Trophoblast cell (in vitro differentiated cells and primary cell): ENCODE measurements at regions not wholly inside any gene's neighbourhood (a gene's known extent, or its start where the extent isn't known, plus 50 kb on each side); places are given as distances from the start of the nearest gene placed in this dataset.

Experiments used
- DNase-seq, 2 donors: peaks; one replicate each; pipeline ENCODE4 v3.0.0-alpha.2; 2016
- H2AFZ ChIP-seq: 2 replicates; pipeline ENCODE4 v1.6.1; 2013; ENCODE audit warnings: low read length, moderate library complexity, mild to moderate bottlenecking; ENCODE audit not compliant: insufficient read depth, poor library complexity
- H2AK5ac ChIP-seq: 2 replicates; pipeline ENCODE4 v1.6.1; 2013; ENCODE audit warnings: mild to moderate bottlenecking, low read length
- H2BK120ac ChIP-seq: 2 replicates; pipeline ENCODE4 v1.6.1; 2013; ENCODE audit warnings: low read length, mild to moderate bottlenecking, moderate library complexity; ENCODE audit not compliant: insufficient read depth, poor library complexity
- H2BK12ac ChIP-seq: 2 replicates; pipeline ENCODE4 v1.6.1; 2013; ENCODE audit warnings: mild to moderate bottlenecking, low read length, moderate library complexity
- H2BK5ac ChIP-seq: 2 replicates; pipeline ENCODE4 v1.6.1; 2013; ENCODE audit warnings: low read length, low read depth, moderate library complexity, mild to moderate bottlenecking; ENCODE audit not compliant: poor library complexity
- H3K14ac ChIP-seq: 2 replicates; pipeline ENCODE4 v1.6.1; 2013; ENCODE audit warnings: mild to moderate bottlenecking, low read length
- H3K18ac ChIP-seq: 2 replicates; pipeline ENCODE4 v1.6.1; 2013; ENCODE audit warnings: mild to moderate bottlenecking, low read length
- H3K23ac ChIP-seq: 2 replicates; pipeline ENCODE4 v1.6.1; 2013; ENCODE audit warnings: low read length
- H3K27ac ChIP-seq: 2 replicates; pipeline ENCODE4 v1.5.1; 2013; ENCODE audit warnings: low read depth, mild to moderate bottlenecking, inconsistent platforms, low read length, moderate library complexity
- H3K27me3 ChIP-seq: 2 replicates; pipeline ENCODE4 v1.6.1; 2013; ENCODE audit warnings: inconsistent platforms, mild to moderate bottlenecking, low read length, moderate library complexity; ENCODE audit not compliant: insufficient read depth
- H3K36me3 ChIP-seq, 2 experiments: 1 replicate in 1 of 2; 2 replicates in 1 of 2; pipeline ENCODE4 v1.6.1; 2013; ENCODE audit warnings: low read length in 2 of 2, mild to moderate bottlenecking in 2 of 2, moderate library complexity in 1 of 2; ENCODE audit not compliant: insufficient read depth in 2 of 2, control insufficient read depth in 1 of 2
- H3K4ac ChIP-seq: 2 replicates; pipeline ENCODE4 v1.6.1; 2013; ENCODE audit warnings: low read depth, mild to moderate bottlenecking, low read length, moderate library complexity
- H3K4me1 ChIP-seq, 2 experiments: 1 replicate in 1 of 2; 2 replicates in 1 of 2; pipeline ENCODE4 v1.6.1; 2013; ENCODE audit warnings: low read length in 2 of 2, mild to moderate bottlenecking in 2 of 2, moderate library complexity in 1 of 2; ENCODE audit not compliant: insufficient read depth in 2 of 2, control insufficient read depth in 1 of 2
- H3K4me2 ChIP-seq: 2 replicates; pipeline ENCODE4 v1.6.1; 2013; ENCODE audit warnings: inconsistent platforms, mild to moderate bottlenecking, low read length, moderate library complexity
- H3K4me3 ChIP-seq: 2 replicates; pipeline ENCODE4 v1.5.1; 2013; ENCODE audit warnings: mild to moderate bottlenecking, low read depth, low read length, inconsistent platforms
- H3K79me1 ChIP-seq: one replicate; pipeline ENCODE4 v1.6.1; 2013; ENCODE audit warnings: low read length
- H3K79me2 ChIP-seq: 2 replicates; pipeline ENCODE4 v1.6.1; 2013; ENCODE audit warnings: low read length, mild to moderate bottlenecking; ENCODE audit not compliant: control insufficient read depth, insufficient read depth, poor library complexity
- H3K9ac ChIP-seq: 2 replicates; pipeline ENCODE4 v1.6.1; 2013; ENCODE audit warnings: mild to moderate bottlenecking, low read length
- H3K9me3 ChIP-seq: 2 replicates; pipeline ENCODE4 v1.6.1; 2013; ENCODE audit warnings: low read depth, mild to moderate bottlenecking, control low read depth, inconsistent platforms, low read length; ENCODE audit not compliant: insufficient read depth
- H4K12ac ChIP-seq: 2 replicates; pipeline ENCODE4 v1.6.1; 2013; ENCODE audit warnings: low read depth, mild to moderate bottlenecking, low read length, moderate library complexity
- H4K8ac ChIP-seq: 2 replicates; pipeline ENCODE4 v1.6.1; 2013; ENCODE audit warnings: low read depth, mild to moderate bottlenecking, low read length, moderate library complexity
- H4K91ac ChIP-seq: one replicate; pipeline ENCODE4 v1.6.1; 2013; ENCODE audit warnings: low read depth, mild to moderate bottlenecking, low read length, moderate library complexity
- WGBS: extraction: QIAGEN DNeasy Blood & Tissue Kit; methylation state at CpG from one replicate; pipeline ENCODE4 v1.1.7; 2013; ENCODE audit warnings: missing lambda C conversion rate; ENCODE audit not compliant: insufficient read length, insufficient coverage; ENCODE audit errors: extremely low coverage; 5-methylcytosine and 5-hydroxymethylcytosine counted together

GRCh38 chr2:37554687-37555086 lies 116.8 kb downstream of the CDC42EP3 start:
- no peaks in the 10 kb centered on the region for H3K27me3 ChIP-seq
- H2AK5ac ChIP-seq, result no peak overlapping the region
- no peak overlapping the region for H3K23ac ChIP-seq
- H4K8ac ChIP-seq, result no peak overlapping the region
- H3K9me3 ChIP-seq, result no peaks in the 10 kb centered on the region
- H3K79me1 ChIP-seq, result no peaks in the 10 kb centered on the region
- no peak overlapping the region for H3K4me3 ChIP-seq
- no peak overlapping the region for H3K14ac ChIP-seq
- H2AFZ ChIP-seq, result no peak overlapping the region
- no peak overlapping the region for H3K4me2 ChIP-seq
- no peaks in the 10 kb centered on the region for H3K36me3 ChIP-seq
- no CpG with 5 or more reads among the region's 2 CpGs for WGBS
- H3K27ac ChIP-seq, result no peak overlapping the region
- H2BK5ac ChIP-seq, result no peak overlapping the region
- H3K9ac ChIP-seq, result no peak overlapping the region
- H3K4me1 ChIP-seq, result no peaks in the 10 kb centered on the region
- H3K18ac ChIP-seq, result no peak overlapping the region
- no peak overlapping the region for H2BK120ac ChIP-seq
- H3K4ac ChIP-seq, result no peak overlapping the region
- H4K91ac ChIP-seq, result no peak overlapping the region
- H3K79me2 ChIP-seq, result no peaks in the 10 kb centered on the region
- no peak overlapping the region for H4K12ac ChIP-seq
- no peak overlapping the region for H2BK12ac ChIP-seq
- no peak for DNase-seq

DNA sequence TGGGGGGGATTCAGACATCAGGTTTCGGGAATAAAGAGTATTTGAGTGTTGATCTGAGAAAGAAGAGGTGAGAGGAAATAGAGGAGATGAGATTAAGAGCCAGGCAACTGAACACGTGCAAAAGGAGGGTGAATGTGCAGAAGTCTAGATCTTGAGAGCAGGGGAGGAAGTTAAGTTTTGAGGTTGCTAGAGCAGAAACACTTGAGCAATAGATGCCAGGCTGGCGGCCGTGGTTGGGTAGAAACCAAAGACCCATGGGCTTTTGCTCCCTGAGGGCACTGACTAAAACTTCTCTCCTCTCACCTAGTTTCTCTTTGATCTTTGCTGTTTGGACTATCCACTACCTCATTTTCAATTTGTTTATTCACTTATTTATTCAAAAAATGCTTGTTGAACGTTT lies 116.0 kb downstream of the CDC42EP3 start:
- H3K9ac ChIP-seq, result no peak overlapping the region

GRCh38 chr2:37556256-37556655 lies 115.2 kb downstream of the CDC42EP3 start:
- H3K9ac ChIP-seq, result no peak overlapping the region
- no peak overlapping the region for H2AK5ac ChIP-seq
- H3K79me1 ChIP-seq, result no peaks in the 10 kb centered on the region
- H2AFZ ChIP-seq, result no peak overlapping the region
- H4K91ac ChIP-seq, result no peak overlapping the region
- H3K4me3 ChIP-seq, result no peak overlapping the region
- no peak overlapping the region for H2BK120ac ChIP-seq
- no peak overlapping the region for H3K14ac ChIP-seq
- no peak overlapping the region for H2BK5ac ChIP-seq
- H3K23ac ChIP-seq, result no peak overlapping the region
- no peak overlapping the region for H3K27ac ChIP-seq
- no peak overlapping the region for H4K12ac ChIP-seq
- H3K27me3 ChIP-seq, result no peaks in the 10 kb centered on the region
- H3K36me3 ChIP-seq, result no peaks in the 10 kb centered on the region
- no peak overlapping the region for H2BK12ac ChIP-seq
- no peaks in the 10 kb centered on the region for H3K79me2 ChIP-seq
- H4K8ac ChIP-seq, result no peak overlapping the region
- no peak for DNase-seq
- H3K4ac ChIP-seq, result no peak overlapping the region
- no peaks in the 10 kb centered on the region for H3K9me3 ChIP-seq
- H3K4me1 ChIP-seq, result no peaks in the 10 kb centered on the region
- no CpG with 5 or more reads among the region's 3 CpGs for WGBS
- H3K4me2 ChIP-seq, result no peak overlapping the region
- H3K18ac ChIP-seq, result no peak overlapping the region

More for the DNA sequence above, 116.0 kb downstream of the CDC42EP3 start:
- Histone ChIP-seq H3K27ac (no peak overlapping the region), H2BK12ac (no peak overlapping the region), H3K14ac (no peak overlapping the region), H3K9me3 (no peaks in the 10 kb centered on the region), H3K27me3 (no peaks in the 10 kb centered on the region), H4K8ac (no peak overlapping the region), H3K4me2 (no peak overlapping the region), H4K12ac (no peak overlapping the region), H3K36me3 (no peaks in the 10 kb centered on the region), H2BK5ac (no peak overlapping the region), H2BK120ac (no peak overlapping the region), H3K79me2 (no peaks in the 10 kb centered on the region), H2AFZ (no peak overlapping the region), H3K4me3 (no peak overlapping the region), H2AK5ac (no peak overlapping the region), H3K4ac (no peak overlapping the region), H3K4me1 (no peaks in the 10 kb centered on the region), H3K23ac (no peak overlapping the region), H3K18ac (no peak overlapping the region), H4K91ac (no peak overlapping the region), H3K79me1 (no peaks in the 10 kb centered on the region)
- no peak for DNase-seq
- WGBS, result 100% methylated on average over 1 of the region's 5 CpGs

DNA sequence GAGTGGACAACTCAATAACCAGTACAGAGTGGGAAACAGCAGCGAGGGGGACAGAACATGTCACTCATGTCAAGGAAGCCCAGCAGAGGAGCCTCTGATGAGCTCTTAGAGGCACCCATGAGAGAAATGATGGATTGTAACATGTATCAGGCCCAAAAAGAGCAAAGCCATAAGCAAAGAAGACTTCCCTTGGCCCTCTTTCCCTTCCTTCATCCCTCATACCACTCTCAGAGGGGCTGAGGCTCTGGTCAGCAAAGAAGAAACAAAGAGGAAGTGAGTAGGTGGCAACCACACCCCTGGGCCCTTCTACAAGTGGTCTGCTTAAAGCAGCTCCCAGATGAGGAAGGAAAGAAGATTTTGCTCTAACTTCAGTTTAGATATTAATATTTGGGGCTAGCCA lies 112.8 kb downstream of the CDC42EP3 start:
- Histone ChIP-seq H4K8ac (no peak overlapping the region), H3K79me2 (no peaks in the 10 kb centered on the region), H3K27ac (no peak overlapping the region), H3K27me3 (no peaks in the 10 kb centered on the region), H3K23ac (no peak overlapping the region), H2AK5ac (no peak overlapping the region), H3K9ac (no peak overlapping the region), H3K79me1 (peaks cover 5% of the 10 kb centered on the region), H3K14ac (no peak overlapping the region), H3K4me2 (no peak overlapping the region), H4K12ac (no peak overlapping the region), H3K9me3 (no peaks in the 10 kb centered on the region), H4K91ac (no peak overlapping the region), H2BK5ac (no peak overlapping the region), H2AFZ (no peak overlapping the region), H3K36me3 (no peaks in the 10 kb centered on the region), H3K4ac (no peak overlapping the region), H2BK120ac (no peak overlapping the region), H3K4me3 (no peak overlapping the region), H3K4me1 (peaks cover 2 to 8% of the 10 kb centered on the region in 2 experiments), H3K18ac (no peak overlapping the region), H2BK12ac (peak overlapping the region; percentile 18)
- no CpG with 5 or more reads among the region's 1 CpG for WGBS
- DNase-seq, result no peak
